IPS DF 6.9 (cell line): ENCODE measurements at regions not wholly inside any gene's neighbourhood (a gene's known extent, or its start where the extent isn't known, plus 50 kb on each side); places are given as distances from the start of the nearest gene placed in this dataset.

ENCODE experiments used
- DNase-seq: peaks from one replicate; pipeline ENCODE4 v3.0.0-alpha.2; 2013; ENCODE audit warnings: low read depth, low spot score
- H3K27ac ChIP-seq: one replicate; pipeline ENCODE4 v1.5.1; 2013; ENCODE audit warnings: low read length, control low read depth
- H3K27me3 ChIP-seq: 2 replicates; pipeline ENCODE4 v1.6.1; 2013; ENCODE audit warnings: mild to moderate bottlenecking, low read length; ENCODE audit not compliant: control insufficient read depth, insufficient read depth
- H3K36me3 ChIP-seq: 2 replicates; pipeline ENCODE4 v1.6.1; 2013; ENCODE audit warnings: low read length; ENCODE audit not compliant: control insufficient read depth, insufficient read depth
- H3K4me1 ChIP-seq: 2 replicates; pipeline ENCODE4 v1.6.1; 2013; ENCODE audit warnings: low read length; ENCODE audit not compliant: control insufficient read depth, insufficient read depth
- H3K4me3 ChIP-seq: 2 replicates; pipeline ENCODE4 v1.5.1; 2013; ENCODE audit warnings: mild to moderate bottlenecking, low read length
- H3K9me3 ChIP-seq: 2 replicates; pipeline ENCODE4 v1.6.1; 2013; ENCODE audit warnings: low read length, inconsistent platforms; ENCODE audit not compliant: control insufficient read depth, insufficient read depth
- WGBS: extraction: QIAGEN DNeasy Blood & Tissue Kit; methylation state at CpG from one replicate; pipeline ENCODE4 v1.1.7; 2013; ENCODE audit warnings: mixed read lengths, missing lambda C conversion rate; ENCODE audit not compliant: insufficient read length, insufficient coverage; 5-methylcytosine and 5-hydroxymethylcytosine counted together

GRCh38 chr10:33388382-33388781 is 53.9 kb upstream of the NRP1 start:
- H3K4me3 ChIP-seq, result no peak overlapping the region
- no peak for DNase-seq
- no peak overlapping the region for H3K27ac ChIP-seq
- H3K9me3 ChIP-seq, result no peaks in the 10 kb centered on the region
- H3K36me3 ChIP-seq, result no peaks in the 10 kb centered on the region; the same call in 1 of the 2 replicates
- H3K27me3 ChIP-seq, result no peaks in the 10 kb centered on the region
- WGBS, result no CpG with 5 or more reads among the region's 1 CpG
- no peaks in the 10 kb centered on the region for H3K4me1 ChIP-seq

DNA sequence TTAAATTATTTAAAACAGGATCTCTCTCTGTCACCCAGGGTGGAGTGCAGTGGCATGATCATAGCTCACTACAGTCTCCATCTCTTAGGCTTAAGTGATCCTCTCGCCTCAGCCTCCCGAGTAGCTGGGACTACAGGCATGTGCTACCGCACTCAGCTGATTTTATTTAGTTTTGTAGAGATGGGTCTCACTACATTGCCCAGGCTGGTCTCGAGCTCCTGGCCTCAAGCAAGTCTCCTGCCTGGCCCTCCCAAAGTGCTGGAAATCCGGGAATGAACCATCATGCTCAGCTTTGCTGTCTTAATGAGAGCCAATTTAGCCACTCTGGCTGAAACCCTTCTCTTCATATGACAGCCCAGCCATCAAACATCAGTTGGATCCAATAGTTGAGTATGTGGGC is 53.3 kb upstream of the NRP1 start:
- Histone ChIP-seq H3K27ac (no peak overlapping the region), H3K27me3 (no peaks in the 10 kb centered on the region), H3K36me3 (no peaks in the 10 kb centered on the region), H3K4me1 (no peaks in the 10 kb centered on the region), H3K4me3 (no peak overlapping the region), H3K9me3 (no peaks in the 10 kb centered on the region)
- WGBS, result no CpG with 5 or more reads among the region's 5 CpGs
- DNase-seq, result no peak

DNA sequence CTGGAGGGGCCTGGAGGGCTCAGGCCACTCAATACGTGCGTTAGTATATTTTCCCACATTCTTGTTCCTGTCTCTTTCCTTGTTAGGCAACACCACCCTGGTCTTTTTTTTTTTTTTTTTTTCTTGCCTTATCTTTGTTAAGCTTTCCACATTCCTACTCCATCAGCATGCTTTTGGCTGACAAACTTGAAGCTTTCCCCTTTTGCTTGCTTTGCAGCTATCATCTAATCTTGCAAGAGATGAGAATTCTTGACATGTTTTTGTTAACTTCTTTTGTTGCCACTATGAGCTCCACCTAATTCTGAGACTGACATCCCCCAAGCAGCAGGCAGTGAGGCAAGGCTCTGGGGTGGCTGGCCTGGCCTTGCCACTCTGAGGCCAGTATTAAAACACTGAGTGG is 52.5 kb upstream of the NRP1 start:
- Histone ChIP-seq H3K4me1 (no peaks in the 10 kb centered on the region; the same call in 1 of the 2 replicates), H3K9me3 (no peaks in the 10 kb centered on the region), H3K4me3 (no peak overlapping the region), H3K36me3 (no peaks in the 10 kb centered on the region), H3K27ac (no peak overlapping the region), H3K27me3 (no peaks in the 10 kb centered on the region)
- no CpG with 5 or more reads among the region's 2 CpGs for WGBS
- no peak for DNase-seq

DNA sequence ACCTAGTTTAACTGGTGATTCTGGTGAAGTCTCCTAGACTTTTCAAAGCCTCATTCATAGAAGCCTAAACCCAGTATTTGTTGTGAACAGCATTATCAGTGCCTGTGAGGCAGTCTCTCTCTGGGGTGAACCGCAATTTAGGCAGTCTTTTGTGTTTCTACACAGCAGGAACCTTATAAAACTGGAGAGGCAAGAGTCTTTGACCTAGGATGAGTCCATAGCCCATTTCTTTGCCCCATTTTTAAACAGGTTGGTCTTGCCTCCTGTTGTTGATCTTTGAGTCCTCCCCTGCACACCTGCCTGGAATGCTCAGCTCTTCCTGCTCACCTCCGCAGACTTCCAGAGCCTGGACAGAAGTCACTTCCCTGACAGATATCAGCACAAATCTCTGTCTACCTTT is 51.2 kb upstream of the NRP1 start:
- H3K4me1 ChIP-seq, result no peaks in the 10 kb centered on the region; the same call in 1 of the 2 replicates
- no peak for DNase-seq
- no peaks in the 10 kb centered on the region for H3K36me3 ChIP-seq
- WGBS, result no CpG with 5 or more reads among the region's 2 CpGs
- no peak overlapping the region for H3K27ac ChIP-seq
- no peak overlapping the region for H3K4me3 ChIP-seq
- no peaks in the 10 kb centered on the region for H3K27me3 ChIP-seq
- no peaks in the 10 kb centered on the region for H3K9me3 ChIP-seq

DNA sequence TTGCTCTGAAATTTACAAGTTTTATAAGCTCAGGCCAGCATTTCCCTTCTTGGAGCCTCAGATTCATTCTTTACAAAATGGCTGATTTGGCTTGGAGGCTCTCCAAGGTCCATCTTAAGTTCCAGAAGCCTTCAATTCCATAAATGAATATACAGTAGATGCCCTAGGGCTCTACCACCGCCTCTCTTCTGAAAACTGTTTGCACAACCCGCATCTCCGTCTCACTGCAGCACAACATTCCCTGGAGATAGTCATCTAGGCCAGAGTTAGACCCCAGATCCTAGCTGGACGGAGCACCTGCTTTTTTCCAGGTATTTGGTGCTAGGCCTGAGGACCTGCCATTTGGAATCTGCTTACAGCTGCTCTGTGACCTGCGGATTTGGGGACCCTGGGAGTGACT is 50.5 kb upstream of the NRP1 start:
- Histone ChIP-seq H3K4me3 (no peak overlapping the region), H3K4me1 (no peaks in the 10 kb centered on the region; the same call in 1 of the 2 replicates), H3K27ac (no peak overlapping the region), H3K36me3 (no peaks in the 10 kb centered on the region), H3K27me3 (no peaks in the 10 kb centered on the region), H3K9me3 (no peaks in the 10 kb centered on the region)
- no peak for DNase-seq
- WGBS, result no CpG with 5 or more reads among the region's 5 CpGs
